ENCODE measurements at regions not wholly inside any gene's neighbourhood (a gene's known extent, or its start where the extent isn't known, plus 50 kb on each side); places are given as distances from the start of the nearest gene placed in this dataset.

GRCh38 chr6:9554806-9555205 lies 860.1 kb downstream of the TFAP2A start:
- Mint-ChIP-seq H3K36me3 (ENCODE audit: insufficient read depth in 1 of 3, low read depth in 3 of 3) (peaks cover 12 to 31% (median 12%) of the 10 kb centered on the region in 3 experiments), H3K27me3 (ENCODE audit: low read depth) (0 out of 2 replicates have a peak, but pooled peaks cover 2% of the 10 kb centered on the region), H3K27ac (no peak overlapping the region), H3K4me3 (no peak overlapping the region), H3K9me3 (peaks cover 24 to 28% of the 10 kb centered on the region in 2 experiments), H3K4me1 (no peaks in the 10 kb centered on the region)
- Histone ChIP-seq H3K14ac (ENCODE audit: insufficient read depth, low read length) (no peak overlapping the region), H2AK5ac (ENCODE audit: insufficient read length, low read length) (no peak overlapping the region), H3K27me3 (ENCODE audit: insufficient read depth, low read length) (no peaks in the 10 kb centered on the region), H2BK5ac (ENCODE audit: insufficient read length, low read length) (no peak overlapping the region), H3K18ac (ENCODE audit: insufficient read length, low read depth, low read length) (no peak overlapping the region), H4K5ac (ENCODE audit: insufficient read length, low read depth, low read length) (no peak overlapping the region), H3K23ac (ENCODE audit: insufficient read length, low read depth, low read length) (no peak overlapping the region), H2BK20ac (ENCODE audit: low read depth, low read length, poor library complexity, severe bottlenecking) (no peak overlapping the region), H3K4ac (ENCODE audit: low read depth, low read length) (no peak overlapping the region), H3K9ac (ENCODE audit: extremely low read depth, insufficient read length, low read length) (no peak overlapping the region), H2BK120ac (ENCODE audit: low read depth, low read length, poor library complexity, severe bottlenecking) (no peak overlapping the region), H4K91ac (ENCODE audit: insufficient read length, low read depth, low read length) (no peak overlapping the region), H4K20me1 (ENCODE audit: control insufficient read depth, insufficient read depth, insufficient read length) (no peaks in the 10 kb centered on the region), H3K4me1 (ENCODE audit: insufficient read depth, low read length) (no peaks in the 10 kb centered on the region), H2AFZ (ENCODE audit: low read length) (no peak overlapping the region), H2BK12ac (ENCODE audit: insufficient read length, low read depth, low read length) (no peak overlapping the region), H3K9me3 (ENCODE audit: control insufficient read depth, low read depth, low read length) (peaks cover 9% of the 10 kb centered on the region), H3K27ac (ENCODE audit: insufficient read length, low read depth, low read length) (no peak overlapping the region), H3K56ac (ENCODE audit: insufficient read length, low read depth, low read length) (no peak overlapping the region), H3T11ph (ENCODE audit: low read length) (no peak overlapping the region), H3K79me2 (ENCODE audit: insufficient read depth, low read length) (no peaks in the 10 kb centered on the region), H3K4me2 (ENCODE audit: insufficient read depth, insufficient read length, low read length) (no peak overlapping the region), H2BK15ac (ENCODE audit: low read depth, low read length) (no peak overlapping the region), H4K8ac (replicated peaks; ENCODE audit: insufficient read length, low read depth, low read length) (no peak overlapping the region), H3K23me2 (ENCODE audit: insufficient read length, low read depth, low read length, poor library complexity, severe bottlenecking) (no peaks in the 10 kb centered on the region), H3K79me1 (ENCODE audit: insufficient read depth, low read depth, low read length, poor library complexity, severe bottlenecking) (no peaks in the 10 kb centered on the region)
- DNase-seq, result no peak
- TF ChIP-seq CTCF (conservative IDR thresholded peaks at IDR 0.05), result no peak

Data from H9 (cell line).